ENCODE measurements at regions not wholly inside any gene's neighbourhood (a gene's known extent, or its start where the extent isn't known, plus 50 kb on each side); places are given as distances from the start of the nearest gene placed in this dataset.

- TF ChIP-seq GATA3 (IDR thresholded peaks at IDR 0.05; ENCODE audit: low read depth, low read length) (no peak), GATA2 (IDR thresholded peaks at IDR 0.05; ENCODE audit: low read depth, low read length) (no peak)
Observed at GRCh38 chr16:9567666-9568065, 476.2 kb downstream of the HAPSTR1 start.

Data from SH-SY5Y (cell line).